ENCODE measurements at regions not wholly inside any gene's neighbourhood (a gene's known extent, or its start where the extent isn't known, plus 50 kb on each side); places are given as distances from the start of the nearest gene placed in this dataset.

- no peak for TF ChIP-seq NFIC (IDR thresholded peaks at IDR 0.05)
- TF ChIP-seq REST (IDR thresholded peaks at IDR 0.05; ENCODE audit: low read depth): no peak
- TF ChIP-seq EGR1 (IDR thresholded peaks at IDR 0.05): no peak
- TF ChIP-seq EP300 (IDR thresholded peaks at IDR 0.05; ENCODE audit: borderline replicate concordance): no peak
- TF ChIP-seq YY1 (IDR thresholded peaks at IDR 0.05; ENCODE audit: low read depth): no peak
- TF ChIP-seq TCF12 (IDR thresholded peaks at IDR 0.05; ENCODE audit: low read depth): no peak
- no peak for TF ChIP-seq RAD21 (IDR thresholded peaks at IDR 0.05; ENCODE audit: low read depth)
- no peak for TF ChIP-seq MAX (IDR thresholded peaks at IDR 0.05)
- no peak for TF ChIP-seq ZBTB7A (IDR thresholded peaks at IDR 0.05; ENCODE audit: low read depth)
- no peak for TF ChIP-seq TAF1 (IDR thresholded peaks at IDR 0.05; ENCODE audit: low read depth)
- no peak for TF ChIP-seq CEBPB (IDR thresholded peaks at IDR 0.05)
- no peak for TF ChIP-seq TEAD4 (IDR thresholded peaks at IDR 0.05)
- TF ChIP-seq CREB1 (IDR thresholded peaks at IDR 0.05; ENCODE audit: low read depth): no peak
- TF ChIP-seq FOXM1 (IDR thresholded peaks at IDR 0.05; ENCODE audit: borderline replicate concordance, low read depth): no peak
- no peak for TF ChIP-seq USF1 (IDR thresholded peaks at IDR 0.05)
These were observed 154.6 kb upstream of the SESN3 start for GRCh38 chr11:95385577-95385976.

GRCh38 chr11:95379479-95379878 lies 148.5 kb upstream of the SESN3 start:
- TF ChIP-seq CEBPB (IDR thresholded peaks at IDR 0.05): no peak

GRCh38 chr11:95378789-95379188 lies 147.8 kb upstream of the SESN3 start:
- no peak for TF ChIP-seq TCF12 (IDR thresholded peaks at IDR 0.05; ENCODE audit: low read depth)
- no peak for TF ChIP-seq MAX (IDR thresholded peaks at IDR 0.05)
- TF ChIP-seq ZBTB7A (IDR thresholded peaks at IDR 0.05; ENCODE audit: low read depth): no peak
- no peak for TF ChIP-seq NFIC (IDR thresholded peaks at IDR 0.05)
- TF ChIP-seq RAD21 (IDR thresholded peaks at IDR 0.05; ENCODE audit: low read depth): no peak
- no peak for TF ChIP-seq USF1 (IDR thresholded peaks at IDR 0.05)
- no peak for TF ChIP-seq TAF1 (IDR thresholded peaks at IDR 0.05; ENCODE audit: low read depth)
- TF ChIP-seq REST (IDR thresholded peaks at IDR 0.05; ENCODE audit: low read depth): no peak
- no peak for TF ChIP-seq YY1 (IDR thresholded peaks at IDR 0.05; ENCODE audit: low read depth)
- no peak for TF ChIP-seq TEAD4 (IDR thresholded peaks at IDR 0.05)
- TF ChIP-seq EP300 (IDR thresholded peaks at IDR 0.05; ENCODE audit: borderline replicate concordance): no peak
- TF ChIP-seq FOXM1 (IDR thresholded peaks at IDR 0.05; ENCODE audit: borderline replicate concordance, low read depth): no peak
- TF ChIP-seq CREB1 (IDR thresholded peaks at IDR 0.05; ENCODE audit: low read depth): no peak
- no peak for TF ChIP-seq CEBPB (IDR thresholded peaks at IDR 0.05)

GRCh38 chr11:95378111-95378510 lies 147.1 kb upstream of the SESN3 start:
- TF ChIP-seq TAF1 (IDR thresholded peaks at IDR 0.05; ENCODE audit: low read depth) (no peak), NFIC (IDR thresholded peaks at IDR 0.05) (no peak)

GRCh38 chr11:95375886-95376285 lies 144.9 kb upstream of the SESN3 start:
- no peak for TF ChIP-seq NFIC (IDR thresholded peaks at IDR 0.05)
- TF ChIP-seq RAD21 (IDR thresholded peaks at IDR 0.05; ENCODE audit: low read depth): no peak
- TF ChIP-seq MAX (IDR thresholded peaks at IDR 0.05): no peak
- no peak for TF ChIP-seq EP300 (IDR thresholded peaks at IDR 0.05; ENCODE audit: borderline replicate concordance)
- TF ChIP-seq ZBTB7A (IDR thresholded peaks at IDR 0.05; ENCODE audit: low read depth): no peak
- no peak for TF ChIP-seq EGR1 (IDR thresholded peaks at IDR 0.05)
- no peak for TF ChIP-seq TCF12 (IDR thresholded peaks at IDR 0.05; ENCODE audit: low read depth)
- TF ChIP-seq FOXM1 (IDR thresholded peaks at IDR 0.05; ENCODE audit: borderline replicate concordance, low read depth): no peak
- no peak for TF ChIP-seq CEBPB (IDR thresholded peaks at IDR 0.05)
- TF ChIP-seq USF1 (IDR thresholded peaks at IDR 0.05): no peak

- no peak for TF ChIP-seq RAD21 (IDR thresholded peaks at IDR 0.05; ENCODE audit: low read depth)
- TF ChIP-seq ZBTB7A (IDR thresholded peaks at IDR 0.05; ENCODE audit: low read depth): no peak
- TF ChIP-seq CEBPB (IDR thresholded peaks at IDR 0.05): no peak
- no peak for TF ChIP-seq NFIC (IDR thresholded peaks at IDR 0.05)
- no peak for TF ChIP-seq FOXM1 (IDR thresholded peaks at IDR 0.05; ENCODE audit: borderline replicate concordance, low read depth)
- TF ChIP-seq MAX (IDR thresholded peaks at IDR 0.05): no peak
- TF ChIP-seq REST (IDR thresholded peaks at IDR 0.05; ENCODE audit: low read depth): no peak
- no peak for TF ChIP-seq EP300 (IDR thresholded peaks at IDR 0.05; ENCODE audit: borderline replicate concordance)
- TF ChIP-seq TAF1 (IDR thresholded peaks at IDR 0.05; ENCODE audit: low read depth): no peak
- TF ChIP-seq YY1 (IDR thresholded peaks at IDR 0.05; ENCODE audit: low read depth): no peak
These were observed 144.4 kb upstream of the SESN3 start for GRCh38 chr11:95375451-95375850.
